GM18517 (cell line): ENCODE measurements at regions not wholly inside any gene's neighbourhood (a gene's known extent, or its start where the extent isn't known, plus 50 kb on each side); places are given as distances from the start of the nearest gene placed in this dataset.
"Not testable (repeated sequence)": the region's sequence is repeated elsewhere in the genome, so short reads cannot be mapped to it uniquely, and the experiment has no call there.

Experiments used
- ATAC-seq: cut with Tn5 transposase; IDR thresholded peaks from one replicate; pipeline ENCODE4 v1.9.1; 2021; ENCODE audit warnings: mild to moderate bottlenecking, moderate library complexity; ENCODE audit not compliant: unreplicated experiment

GRCh38 chr2:35606394-35606793 lies 749.2 kb upstream of the CRIM1 start:
- no peak for ATAC-seq

GRCh38 chr2:35598310-35598709 lies 757.3 kb upstream of the CRIM1 start:
- ATAC-seq, result no peak

DNA sequence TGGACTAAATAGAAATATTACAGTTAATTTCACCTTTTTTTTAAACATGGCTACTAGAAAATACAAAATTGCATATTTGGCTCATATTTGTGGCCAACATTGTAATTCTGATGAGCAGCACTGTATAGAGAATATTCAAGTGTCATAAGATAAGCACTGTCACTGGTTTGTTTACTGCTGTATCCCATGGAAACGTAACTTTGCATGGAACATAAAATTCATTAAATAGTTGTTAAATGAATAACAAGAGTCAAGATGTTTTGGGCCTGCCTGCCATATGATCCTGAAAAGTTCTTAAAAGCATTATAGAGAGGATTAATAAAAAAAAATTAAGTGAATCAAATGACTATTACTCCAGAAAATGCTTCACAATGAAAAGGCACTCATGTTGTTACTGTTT lies 763.7 kb upstream of the CRIM1 start:
- ATAC-seq, result no peak

DNA sequence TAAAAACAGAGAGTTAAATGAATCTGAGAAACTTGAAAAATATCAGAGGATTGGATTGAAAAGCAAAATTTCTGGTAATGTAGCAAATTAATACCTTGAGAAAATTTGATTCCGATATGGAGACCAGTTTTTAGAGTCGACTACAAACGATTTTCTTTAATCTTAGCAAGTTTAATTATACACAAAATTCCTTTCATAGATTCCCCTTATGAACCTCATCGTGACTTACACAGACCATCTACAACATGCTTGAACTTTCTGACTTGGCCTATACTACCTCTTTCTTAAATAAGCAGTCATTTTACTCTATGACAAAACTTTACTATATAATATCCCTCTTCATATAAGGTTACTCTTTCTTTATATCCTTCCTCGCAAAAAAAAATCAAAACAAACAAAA lies 769.6 kb upstream of the CRIM1 start:
- ATAC-seq, result no peak

GRCh38 chr2:35582637-35583036 lies 772.9 kb upstream of the CRIM1 start:
- ATAC-seq, result no peak

DNA sequence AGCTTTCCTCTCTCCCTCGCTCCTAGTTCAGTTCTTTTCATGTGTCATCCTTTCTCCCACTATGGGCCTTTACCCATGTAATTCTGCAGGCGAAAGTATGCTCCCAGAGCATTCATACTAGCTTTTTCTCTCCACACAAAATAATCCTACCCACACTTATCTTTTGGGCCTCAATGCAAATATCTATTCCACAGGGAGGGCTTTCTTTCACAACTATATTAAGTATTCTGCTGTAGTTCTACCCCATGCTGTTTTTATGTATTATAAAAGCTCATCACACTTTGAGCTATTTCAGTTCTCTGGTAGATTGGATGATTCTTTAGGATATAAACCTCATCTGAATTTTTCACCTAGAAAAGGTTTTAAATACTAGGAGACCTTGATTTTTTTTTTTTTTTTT lies 774.6 kb upstream of the CRIM1 start:
- no peak for ATAC-seq

DNA sequence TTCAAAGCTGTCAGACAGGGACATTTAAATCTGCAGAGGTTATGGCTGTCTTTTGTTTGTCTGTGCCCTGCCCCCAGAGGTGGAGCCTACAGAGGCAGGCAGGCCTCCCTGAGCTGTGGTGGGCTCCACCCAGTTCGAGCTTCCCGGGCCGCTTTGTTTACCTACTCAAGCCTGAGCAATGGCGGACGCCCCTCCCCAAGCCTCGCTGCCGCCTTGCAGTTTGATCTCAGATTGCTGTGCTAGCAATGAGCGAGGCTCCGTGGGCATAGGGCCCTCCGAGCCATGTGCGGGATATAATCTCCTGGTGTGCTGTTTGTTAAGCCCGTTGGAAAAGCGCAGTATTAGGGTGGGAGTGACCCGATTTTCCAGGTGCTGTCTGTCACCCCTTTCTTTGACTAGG lies 787.0 kb upstream of the CRIM1 start:
- not testable (repeated sequence) for ATAC-seq

DNA sequence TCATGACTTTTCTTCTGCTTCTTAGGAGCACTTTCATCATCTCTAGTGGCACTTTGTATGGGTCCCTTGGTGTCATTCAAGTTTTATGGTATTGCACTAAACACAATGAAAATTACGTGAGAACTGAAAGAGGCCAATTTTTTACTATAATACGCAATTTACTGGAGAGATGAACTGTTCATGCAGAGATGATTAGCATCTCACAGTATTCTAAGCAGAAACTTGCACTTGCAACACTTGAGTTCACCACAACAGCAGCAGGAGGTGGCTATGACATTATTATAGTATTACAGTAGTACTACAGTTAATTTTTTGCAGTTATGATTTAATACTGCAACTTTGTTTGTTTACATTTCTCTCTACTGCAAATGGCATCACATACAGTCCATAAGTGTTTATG lies 793.1 kb upstream of the CRIM1 start:
- ATAC-seq, result no peak

DNA sequence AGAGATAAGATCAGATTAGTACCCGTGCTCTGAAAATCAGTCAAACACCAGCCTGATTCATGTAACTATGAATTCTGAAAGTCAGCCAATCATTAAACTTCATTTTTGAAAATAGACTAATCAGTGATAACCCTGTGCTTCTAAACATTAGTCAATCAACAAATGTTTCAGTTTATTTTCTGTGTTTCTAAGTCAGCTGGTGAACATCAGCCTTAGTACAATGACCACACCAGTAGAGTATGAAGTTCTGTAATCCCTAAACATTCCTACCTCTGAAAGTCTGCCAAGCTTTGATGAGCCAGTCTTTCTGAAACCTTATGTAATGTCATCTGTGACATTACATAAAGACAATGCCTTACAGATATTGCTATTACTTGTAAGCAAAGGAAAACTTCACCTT lies 807.4 kb upstream of the CRIM1 start:
- ATAC-seq, result no peak

- no peak for ATAC-seq
Observed at GRCh38 chr2:35545301-35545700, 810.3 kb upstream of the CRIM1 start.

- ATAC-seq, result no peak
Observed at GRCh38 chr2:35538796-35539195, 816.8 kb upstream of the CRIM1 start.

GRCh38 chr2:35530615-35531135 lies 824.9 kb upstream of the CRIM1 start:
- no peak for ATAC-seq

DNA sequence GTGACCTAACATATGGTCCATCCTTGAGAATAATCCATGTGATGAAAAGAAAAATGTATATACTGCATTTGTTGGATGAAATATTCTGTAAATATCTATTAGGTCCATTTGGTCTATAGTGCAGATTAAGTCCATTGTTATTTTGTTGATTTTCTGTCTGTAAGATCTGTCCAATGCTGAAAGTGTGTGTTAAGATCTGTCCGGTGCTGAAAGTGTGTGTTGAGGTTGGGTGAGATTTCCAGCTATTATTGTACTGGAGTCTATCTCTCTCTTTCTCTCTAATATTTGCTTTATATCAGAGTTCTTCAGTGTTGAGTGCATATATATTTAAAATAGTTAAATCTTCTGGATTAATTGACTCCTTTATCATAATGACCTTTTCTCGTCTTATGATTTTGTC lies 828.8 kb upstream of the CRIM1 start:
- no peak for ATAC-seq

DNA sequence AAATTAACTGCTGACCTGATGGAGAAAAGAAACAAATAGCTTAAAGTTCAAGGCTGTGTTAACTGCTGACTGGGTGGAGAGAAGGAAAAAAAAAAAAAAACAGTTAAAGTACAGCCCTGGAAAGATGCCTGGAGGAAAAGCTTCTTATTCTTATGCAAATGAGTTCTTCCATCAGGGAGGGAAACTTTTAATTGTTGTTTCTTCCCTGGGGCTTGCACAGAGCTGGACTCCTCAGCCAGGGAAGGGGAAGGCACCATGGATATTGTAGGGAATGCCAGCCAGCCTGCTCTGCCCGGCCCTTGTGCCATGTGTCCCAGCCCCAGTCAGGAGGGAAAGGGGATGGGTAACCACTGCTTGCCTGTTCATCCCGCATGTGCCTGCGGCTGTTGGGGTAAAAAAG lies 833.1 kb upstream of the CRIM1 start:
- ATAC-seq, result no peak

GRCh38 chr2:35510636-35511035 lies 844.9 kb upstream of the CRIM1 start:
- no peak for ATAC-seq

DNA sequence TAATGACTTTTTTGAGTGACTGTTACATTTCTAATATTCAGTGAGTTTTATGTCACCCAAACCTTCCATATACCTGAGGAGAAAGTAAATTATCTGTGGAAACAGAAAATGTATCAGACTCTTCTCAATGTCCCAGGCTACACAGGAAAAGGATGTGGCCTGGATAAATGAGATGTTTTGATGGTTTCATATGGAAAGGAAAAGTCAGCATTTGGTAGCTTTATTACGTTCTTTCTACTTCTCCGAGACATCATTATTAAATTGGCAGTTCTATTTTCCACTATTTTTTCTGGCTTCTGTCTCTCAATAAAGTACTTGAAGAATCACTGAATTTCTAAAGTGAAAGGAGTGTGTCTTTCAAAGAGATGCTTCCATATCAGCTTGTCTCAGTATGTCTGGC lies 847.0 kb upstream of the CRIM1 start:
- ATAC-seq, result no peak

DNA sequence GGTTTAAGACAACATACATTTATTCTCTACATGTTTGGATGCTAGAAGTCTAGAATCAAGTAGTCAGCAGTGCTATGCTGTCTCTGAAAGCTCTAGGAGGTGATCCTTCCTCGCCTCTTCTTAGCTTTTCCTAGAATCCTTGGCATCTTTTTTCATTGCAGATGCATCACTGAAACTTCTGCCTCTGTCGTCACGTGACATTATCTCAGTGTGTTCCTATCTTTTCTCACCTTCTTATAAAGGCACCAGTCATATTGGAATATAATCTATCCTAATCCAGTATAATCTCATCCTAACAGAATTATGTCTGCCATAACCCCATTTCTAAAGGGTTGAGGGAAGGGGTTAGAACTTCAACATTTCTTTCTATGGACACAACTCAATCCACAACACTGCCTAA lies 851.2 kb upstream of the CRIM1 start:
- ATAC-seq, result no peak

GRCh38 chr2:35503738-35504199 lies 851.8 kb upstream of the CRIM1 start:
- ATAC-seq, result no peak

DNA sequence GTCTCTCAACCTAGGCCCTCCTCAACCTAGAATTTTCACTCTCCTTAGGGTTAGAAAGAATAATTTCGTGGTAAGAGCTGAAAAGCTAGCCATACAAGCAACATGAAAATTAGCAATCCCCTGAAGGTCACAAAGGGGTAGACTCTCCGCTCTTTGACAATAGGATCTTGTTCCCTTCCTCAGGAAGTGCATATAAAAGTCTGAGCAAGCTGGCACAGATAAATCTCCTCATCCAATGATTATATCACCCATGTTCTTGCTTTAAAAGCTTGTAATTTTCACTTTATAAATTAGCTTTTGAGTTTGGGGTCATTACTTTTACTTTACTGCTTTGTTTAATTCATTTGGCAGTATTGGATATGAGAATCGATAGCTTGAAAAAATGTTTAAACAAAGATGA lies 852.3 kb upstream of the CRIM1 start:
- no peak for ATAC-seq

GRCh38 chr2:35501076-35501475 lies 854.5 kb upstream of the CRIM1 start:
- no peak for ATAC-seq

GRCh38 chr2:35496022-35496421 lies 859.6 kb upstream of the CRIM1 start:
- no peak for ATAC-seq

DNA sequence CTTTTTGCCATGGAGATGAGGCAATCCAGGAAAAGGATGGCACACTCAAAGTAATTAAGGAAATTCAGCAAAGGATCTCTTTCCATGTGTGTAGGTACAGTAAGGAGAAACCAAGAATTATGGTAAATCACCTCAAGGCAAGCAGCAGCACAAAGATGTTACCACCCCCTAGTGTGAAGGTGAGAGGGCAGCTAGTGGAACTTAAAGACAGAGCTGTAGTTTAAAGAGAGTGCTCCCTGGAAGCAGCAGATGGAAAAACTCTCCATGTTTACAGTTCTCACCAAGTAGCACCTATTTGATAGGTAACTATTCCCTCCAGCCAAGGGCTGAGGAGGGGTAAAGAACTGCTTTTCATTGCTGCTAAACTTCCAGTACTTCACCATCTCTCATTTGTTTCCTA lies 860.4 kb upstream of the CRIM1 start:
- ATAC-seq, result no peak

- not testable (repeated sequence) for ATAC-seq
Observed at GRCh38 chr2:35478121-35478520, 877.5 kb upstream of the CRIM1 start.

DNA sequence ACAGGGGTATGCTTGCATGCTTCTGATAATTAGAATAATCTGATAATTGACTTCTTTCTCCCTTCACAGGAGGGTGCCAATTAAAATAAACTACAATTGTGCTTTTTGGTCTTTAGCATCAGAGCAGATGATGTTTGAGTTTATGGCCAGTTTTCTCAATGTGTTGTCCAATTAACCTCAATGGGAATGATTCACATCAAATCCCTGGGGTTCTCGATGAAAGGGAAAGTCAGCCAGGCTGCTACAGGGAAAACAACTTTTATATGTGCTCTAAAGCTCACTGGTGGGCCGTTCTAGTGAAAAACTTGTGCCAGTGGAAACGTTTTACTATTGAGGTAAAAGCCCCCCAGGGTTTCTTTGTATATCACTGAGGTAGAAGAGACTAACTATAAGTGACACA lies 887.3 kb upstream of the CRIM1 start:
- no peak for ATAC-seq
